Neural cell (in vitro differentiated cells): ENCODE measurements at regions not wholly inside any gene's neighbourhood (a gene's known extent, or its start where the extent isn't known, plus 50 kb on each side); places are given as distances from the start of the nearest gene placed in this dataset.
"Not testable (repeated sequence)": the region's sequence is repeated elsewhere in the genome, so short reads cannot be mapped to it uniquely, and the experiment has no call there.

Experiments
- POLR2AphosphoS5 ChIP-seq: IDR thresholded peaks from 2 replicates; pipeline ENCODE4 v1.6.1; 2012
- REST ChIP-seq: IDR thresholded peaks from 2 replicates; pipeline ENCODE4 v1.6.1; 2012; ENCODE audit warnings: borderline replicate concordance
- SMC3 ChIP-seq: fragments of 450-650 bp; conservative IDR thresholded peaks from 2 replicates; pipeline ENCODE4 v1.6.1; 2014; ENCODE audit warnings: antibody characterized with exemption, mild to moderate bottlenecking, moderate library complexity; ENCODE audit not compliant: poor library complexity

GRCh38 chr17:62238551-62239338 lies 141.6 kb upstream of the EFCAB3 start:
- TF ChIP-seq REST, SMC3, POLR2AphosphoS5: not testable (repeated sequence)
